ENCODE measurements at regions not wholly inside any gene's neighbourhood (a gene's known extent, or its start where the extent isn't known, plus 50 kb on each side); places are given as distances from the start of the nearest gene placed in this dataset.

DNA sequence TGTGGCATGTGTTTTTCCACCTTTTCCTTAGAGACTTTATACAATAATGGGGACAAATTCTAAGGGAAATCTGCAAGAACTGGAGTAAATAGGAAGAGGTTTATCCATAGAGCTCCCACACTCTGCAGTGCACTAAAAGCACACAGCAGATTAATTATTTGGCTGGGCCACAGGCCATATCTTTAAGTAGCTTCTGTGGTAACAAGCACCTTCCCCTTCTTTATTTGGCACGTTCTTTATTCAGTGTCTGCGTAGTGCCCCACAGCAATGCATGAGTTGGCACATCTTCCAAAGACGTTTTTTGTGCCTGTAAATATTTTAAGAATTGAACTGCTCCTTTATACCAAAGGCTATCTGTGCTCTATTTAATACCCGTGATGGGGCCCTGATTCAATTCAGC lies 104.9 kb upstream of the MBL2 start:
- Histone ChIP-seq H3K9ac (ENCODE audit: low read length) (no peak overlapping the region), H3K9me2 (ENCODE audit: insufficient read depth) (no peaks in the 10 kb centered on the region), H4K20me1 (ENCODE audit: insufficient read depth) (no peaks in the 10 kb centered on the region), H3K4me3 (replicated peaks in 1 of 2; ENCODE audit: low read depth in 1 of 2, low read length in 2 of 2) (no peak overlapping the region), H3K27ac (ENCODE audit: low read depth, low read length) (no peak overlapping the region), H3K4me1 (ENCODE audit: control insufficient read depth in 1 of 2, insufficient read depth in 2 of 2, low read length in 2 of 2) (no peaks in the 10 kb centered on the region), H3K79me2 (ENCODE audit: insufficient read depth, low read length) (no peaks in the 10 kb centered on the region), H3K9me3 (ENCODE audit: control insufficient read depth in 1 of 2, insufficient read depth in 1 of 2, low read depth in 1 of 2, low read length in 2 of 2) (no peaks in the 10 kb centered on the region), H3K4me2 (ENCODE audit: low read length) (no peak overlapping the region), H2AFZ (ENCODE audit: low read depth, low read length, poor library complexity, severe bottlenecking) (no peak overlapping the region), H3K27me3 (ENCODE audit: insufficient read depth, low read length) (no peaks in the 10 kb centered on the region), H3K36me3 (ENCODE audit: control insufficient read depth in 1 of 2, insufficient read depth in 2 of 2, low read length in 2 of 2) (no peaks in the 10 kb centered on the region)
- POLR2A ChIA-PET, result no interaction called here
- intact Hi-C loops (cut with micrococcal nuclease), result no loop called here
- CTCF ChIA-PET, result no interaction called here
- TF ChIP-seq FOSL1 (IDR thresholded peaks at IDR 0.05; ENCODE audit: low read depth), result no peak
- no peak for TF ChIP-seq SP1 (IDR thresholded peaks at IDR 0.05; ENCODE audit: low read depth)
- ATAC-seq (no peak), DNase-seq (ENCODE audit: low read depth, low spot score) (no peak)
- RAD21 ChIA-PET (ENCODE audit: low non-redundant PET in 1 of 2, low total read pairs in 2 of 2, uncharacterized antibody in 2 of 2, unreplicated experiment in 2 of 2), result no interaction called here
- BruUV-seq (replicated peaks), result no TSS peak

DNA sequence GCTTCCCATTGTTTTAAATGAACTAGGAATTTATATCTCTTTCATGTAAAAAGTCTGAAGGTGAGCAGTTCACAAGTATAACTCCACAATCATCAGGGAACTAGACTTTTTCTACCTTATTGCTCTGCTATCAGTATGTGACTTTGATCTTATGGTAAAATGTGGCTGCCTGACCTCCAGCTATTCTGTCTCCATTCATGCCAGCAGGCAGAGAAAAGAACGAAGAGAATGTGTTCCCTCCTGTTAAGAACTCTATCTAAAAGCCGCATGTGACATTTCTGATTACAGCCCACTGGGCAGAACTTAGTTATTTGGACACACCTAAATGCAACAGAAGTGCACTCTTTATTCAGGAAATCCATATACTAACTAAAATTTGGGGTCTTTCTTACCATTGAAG lies 102.8 kb upstream of the MBL2 start:
- no peaks in the 10 kb centered on the region for H3K9me2 ChIP-seq (ENCODE audit: insufficient read depth)
- no peak overlapping the region for H3K9ac ChIP-seq (ENCODE audit: low read length)
- no peaks in the 10 kb centered on the region for H3K9me3 ChIP-seq (ENCODE audit: control insufficient read depth in 1 of 2, insufficient read depth in 1 of 2, low read depth in 1 of 2, low read length in 2 of 2)
- intact Hi-C loops (cut with micrococcal nuclease), result no loop called here
- H3K79me2 ChIP-seq (ENCODE audit: insufficient read depth, low read length), result no peaks in the 10 kb centered on the region
- no peaks in the 10 kb centered on the region for H3K4me1 ChIP-seq (ENCODE audit: control insufficient read depth in 1 of 2, insufficient read depth in 2 of 2, low read length in 2 of 2)
- no peak overlapping the region for H2AFZ ChIP-seq (ENCODE audit: low read depth, low read length, poor library complexity, severe bottlenecking)
- no TSS peak for BruUV-seq (replicated peaks)
- H3K27me3 ChIP-seq (ENCODE audit: insufficient read depth, low read length), result no peaks in the 10 kb centered on the region
- no peak overlapping the region for H3K4me2 ChIP-seq (ENCODE audit: low read length)
- H3K4me3 ChIP-seq (replicated peaks in 1 of 2; ENCODE audit: low read depth in 1 of 2, low read length in 2 of 2), result no peak overlapping the region
- POLR2A ChIA-PET, result no interaction called here
- CTCF ChIA-PET, result no interaction called here
- TF ChIP-seq, protein P1, sequence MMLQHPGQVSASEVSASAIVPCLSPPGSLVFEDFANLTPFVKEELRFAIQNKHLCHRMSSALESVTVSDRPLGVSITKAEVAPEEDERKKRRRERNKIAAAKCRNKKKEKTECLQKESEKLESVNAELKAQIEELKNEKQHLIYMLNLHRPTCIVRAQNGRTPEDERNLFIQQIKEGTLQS (IDR thresholded peaks at IDR 0.05), result no peak
- H3K27ac ChIP-seq (ENCODE audit: low read depth, low read length), result no peak overlapping the region
- DNase-seq (ENCODE audit: low read depth, low spot score), result no peak
- H4K20me1 ChIP-seq (ENCODE audit: insufficient read depth), result no peaks in the 10 kb centered on the region
- RAD21 ChIA-PET (ENCODE audit: low non-redundant PET in 1 of 2, low total read pairs in 2 of 2, uncharacterized antibody in 2 of 2, unreplicated experiment in 2 of 2), result no interaction called here
- ATAC-seq, result no peak
- H3K36me3 ChIP-seq (ENCODE audit: control insufficient read depth in 1 of 2, insufficient read depth in 2 of 2, low read length in 2 of 2), result no peaks in the 10 kb centered on the region

DNA sequence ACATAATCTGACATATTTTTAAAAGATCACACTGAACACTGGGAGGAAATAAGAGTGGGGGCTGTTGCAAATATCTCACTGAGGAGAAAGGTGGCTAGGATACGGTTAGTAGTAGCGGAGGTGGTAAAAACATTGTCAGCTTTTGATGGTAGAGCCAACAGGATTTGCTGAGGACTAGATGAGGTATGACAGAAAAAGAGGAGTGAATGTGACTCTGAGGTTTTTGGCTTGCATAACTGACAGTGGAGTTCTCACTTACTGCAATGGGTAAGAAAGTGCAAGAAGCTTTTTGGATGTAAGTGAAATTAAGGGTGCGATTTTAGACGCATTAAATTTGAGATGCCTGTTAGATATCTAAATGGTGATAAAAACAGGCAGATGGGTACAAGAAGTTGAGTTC lies 102.0 kb upstream of the MBL2 start:
- ChIA-PET RAD21 (ENCODE audit: low non-redundant PET in 1 of 2, low total read pairs in 2 of 2, uncharacterized antibody in 2 of 2, unreplicated experiment in 2 of 2) (no interaction called here), CTCF (no interaction called here), POLR2A (no interaction called here)
- H3K9me2 ChIP-seq (ENCODE audit: insufficient read depth), result no peaks in the 10 kb centered on the region
- H3K36me3 ChIP-seq (ENCODE audit: control insufficient read depth in 1 of 2, insufficient read depth in 2 of 2, low read length in 2 of 2), result no peaks in the 10 kb centered on the region
- H3K79me2 ChIP-seq (ENCODE audit: insufficient read depth, low read length), result no peaks in the 10 kb centered on the region
- no peaks in the 10 kb centered on the region for H3K9me3 ChIP-seq (ENCODE audit: control insufficient read depth in 1 of 2, insufficient read depth in 1 of 2, low read depth in 1 of 2, low read length in 2 of 2)
- no peaks in the 10 kb centered on the region for H3K27me3 ChIP-seq (ENCODE audit: insufficient read depth, low read length)
- H3K27ac ChIP-seq (ENCODE audit: low read depth, low read length), result no peak overlapping the region
- no peak overlapping the region for H3K9ac ChIP-seq (ENCODE audit: low read length)
- H3K4me2 ChIP-seq (ENCODE audit: low read length), result no peak overlapping the region
- no peaks in the 10 kb centered on the region for H4K20me1 ChIP-seq (ENCODE audit: insufficient read depth)
- no peak overlapping the region for H2AFZ ChIP-seq (ENCODE audit: low read depth, low read length, poor library complexity, severe bottlenecking)
- no peak overlapping the region for H3K4me3 ChIP-seq (replicated peaks in 1 of 2; ENCODE audit: low read depth in 1 of 2, low read length in 2 of 2)
- no peak for DNase-seq (ENCODE audit: low read depth, low spot score)
- ATAC-seq, result no peak
- no peak for TF ChIP-seq EGR1 (IDR thresholded peaks at IDR 0.05; ENCODE audit: low read depth)
- no peak for TF ChIP-seq YY1 (IDR thresholded peaks at IDR 0.05; ENCODE audit: extremely low read depth, insufficient replicate concordance, low read depth, low read length)
- TF ChIP-seq, protein P2, sequence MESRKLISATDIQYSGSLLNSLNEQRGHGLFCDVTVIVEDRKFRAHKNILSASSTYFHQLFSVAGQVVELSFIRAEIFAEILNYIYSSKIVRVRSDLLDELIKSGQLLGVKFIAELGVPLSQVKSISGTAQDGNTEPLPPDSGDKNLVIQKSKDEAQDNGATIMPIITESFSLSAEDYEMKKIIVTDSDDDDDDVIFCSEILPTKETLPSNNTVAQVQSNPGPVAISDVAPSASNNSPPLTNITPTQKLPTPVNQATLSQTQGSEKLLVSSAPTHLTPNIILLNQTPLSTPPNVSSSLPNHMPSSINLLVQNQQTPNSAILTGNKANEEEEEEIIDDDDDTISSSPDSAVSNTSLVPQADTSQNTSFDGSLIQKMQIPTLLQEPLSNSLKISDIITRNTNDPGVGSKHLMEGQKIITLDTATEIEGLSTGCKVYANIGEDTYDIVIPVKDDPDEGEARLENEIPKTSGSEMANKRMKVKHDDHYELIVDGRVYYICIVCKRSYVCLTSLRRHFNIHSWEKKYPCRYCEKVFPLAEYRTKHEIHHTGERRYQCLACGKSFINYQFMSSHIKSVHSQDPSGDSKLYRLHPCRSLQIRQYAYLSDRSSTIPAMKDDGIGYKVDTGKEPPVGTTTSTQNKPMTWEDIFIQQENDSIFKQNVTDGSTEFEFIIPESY (IDR thresholded peaks at IDR 0.05; ENCODE audit: extremely low read depth, insufficient replicate concordance, low read length), result no peak
- no peak for TF ChIP-seq RAD21 (IDR thresholded peaks at IDR 0.05; ENCODE audit: low read depth)
- no peak for TF ChIP-seq ZNF274 (IDR thresholded peaks at IDR 0.05; ENCODE audit: low read depth, low read length)
- no peak for TF ChIP-seq EZH2 (IDR thresholded peaks at IDR 0.05)
- no peak for TF ChIP-seq SIN3A (IDR thresholded peaks at IDR 0.05; ENCODE audit: low read depth)
- no peak for TF ChIP-seq POLR2AphosphoS5 (IDR thresholded peaks at IDR 0.05; ENCODE audit: low read depth, low read length)
- TF ChIP-seq SRF (IDR thresholded peaks at IDR 0.05; ENCODE audit: low read depth), result no peak
- no peak for TF ChIP-seq SP1 (IDR thresholded peaks at IDR 0.05; ENCODE audit: low read depth)
- TF ChIP-seq ELF1 (IDR thresholded peaks at IDR 0.05; ENCODE audit: borderline replicate concordance, low read depth), result no peak
- TF ChIP-seq, protein P3, sequence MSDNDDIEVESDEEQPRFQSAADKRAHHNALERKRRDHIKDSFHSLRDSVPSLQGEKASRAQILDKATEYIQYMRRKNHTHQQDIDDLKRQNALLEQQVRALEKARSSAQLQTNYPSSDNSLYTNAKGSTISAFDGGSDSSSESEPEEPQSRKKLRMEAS (IDR thresholded peaks at IDR 0.05), result no peak
- no peak for TF ChIP-seq ZFX (IDR thresholded peaks at IDR 0.05)
- intact Hi-C loops (cut with micrococcal nuclease), result no loop called here
- H3K4me1 ChIP-seq (ENCODE audit: control insufficient read depth in 1 of 2, insufficient read depth in 2 of 2, low read length in 2 of 2), result no peaks in the 10 kb centered on the region
- BruUV-seq (replicated peaks), result no TSS peak
